ENCODE measurements at regions not wholly inside any gene's neighbourhood (a gene's known extent, or its start where the extent isn't known, plus 50 kb on each side); places are given as distances from the start of the nearest gene placed in this dataset.
"Not testable (repeated sequence)": the region's sequence is repeated elsewhere in the genome, so short reads cannot be mapped to it uniquely, and the experiment has no call there.

DNA sequence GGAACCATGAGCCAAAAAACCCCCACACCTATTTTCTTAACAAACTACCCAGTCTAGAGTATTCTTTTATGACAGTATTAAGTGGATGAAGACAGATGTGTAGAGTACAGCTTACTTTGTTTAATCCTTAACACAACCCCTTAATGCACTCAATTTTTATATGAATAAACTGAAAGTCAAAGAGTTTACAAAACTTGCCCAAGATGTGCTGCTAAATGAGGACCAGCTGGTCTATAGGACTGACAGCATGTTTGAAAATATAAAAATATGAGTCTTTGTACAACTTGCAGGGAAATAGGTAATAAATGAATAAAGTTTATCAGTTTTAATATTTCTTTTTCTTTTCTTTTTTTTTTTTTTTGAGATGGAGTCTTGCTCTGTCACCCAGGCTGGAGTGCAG lies 102.3 kb downstream of the ZFY start:
- no peak for DNase-seq (ENCODE audit: low read depth)

DNA sequence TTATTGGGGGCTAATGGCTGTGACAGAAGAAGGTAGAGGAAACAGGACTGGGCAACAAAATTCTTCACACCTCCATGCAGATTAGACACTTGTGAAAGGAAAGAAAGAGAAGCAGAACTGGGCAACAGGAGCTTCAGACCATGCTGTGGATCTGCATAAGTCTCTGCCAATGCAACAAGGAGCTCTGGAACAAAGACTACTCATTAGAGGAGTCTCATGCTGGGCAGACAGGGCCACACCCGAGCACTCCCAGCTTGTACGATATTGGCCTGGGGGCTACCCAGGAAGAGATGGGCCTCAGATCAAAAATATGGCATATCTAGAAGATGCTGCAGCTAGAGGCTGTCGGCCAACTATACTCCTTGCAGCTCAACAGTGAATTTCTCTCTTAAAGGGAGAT lies 105.2 kb downstream of the ZFY start:
- no peak for DNase-seq (ENCODE audit: low read depth)

DNA sequence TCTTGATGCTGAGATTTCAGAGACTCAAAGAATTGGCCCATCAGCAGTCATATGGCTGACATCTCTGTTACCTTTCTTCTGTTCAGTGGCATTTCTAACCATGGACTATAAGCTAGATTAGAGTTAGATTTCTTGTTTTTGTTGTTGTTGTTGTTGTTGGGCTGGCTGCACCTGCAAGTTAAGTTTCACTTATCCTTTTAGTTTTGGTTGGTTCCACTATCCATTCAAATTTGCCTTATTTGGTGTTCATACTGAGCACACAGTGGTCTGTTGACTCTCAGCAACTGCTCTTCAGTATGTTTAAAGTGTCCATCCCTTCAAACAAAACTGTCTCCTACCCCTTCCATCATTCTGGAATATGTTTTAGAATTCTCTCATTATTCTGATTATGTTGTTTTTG lies 106.8 kb downstream of the ZFY start:
- DNase-seq (ENCODE audit: low read depth), result no peak

DNA sequence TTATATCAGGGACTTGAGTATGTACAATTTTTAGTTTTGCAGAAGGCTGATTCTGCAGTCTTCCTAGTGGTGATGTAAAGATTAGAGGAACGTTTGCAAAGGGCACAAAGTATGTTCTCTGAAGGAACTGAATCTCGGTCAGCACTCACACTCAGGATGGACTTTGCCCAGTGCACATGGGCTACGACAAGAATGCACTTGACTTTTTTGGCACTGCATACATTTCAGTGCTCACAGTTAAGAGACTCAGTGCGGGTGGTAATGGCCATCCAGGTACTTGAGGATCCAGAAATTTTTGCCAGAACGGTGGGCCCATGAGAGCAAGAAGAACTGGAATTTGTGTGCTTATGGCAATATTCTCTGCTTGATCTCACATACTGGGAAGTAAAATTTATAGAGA lies 107.7 kb downstream of the ZFY start:
- no peak for DNase-seq (ENCODE audit: low read depth)

DNA sequence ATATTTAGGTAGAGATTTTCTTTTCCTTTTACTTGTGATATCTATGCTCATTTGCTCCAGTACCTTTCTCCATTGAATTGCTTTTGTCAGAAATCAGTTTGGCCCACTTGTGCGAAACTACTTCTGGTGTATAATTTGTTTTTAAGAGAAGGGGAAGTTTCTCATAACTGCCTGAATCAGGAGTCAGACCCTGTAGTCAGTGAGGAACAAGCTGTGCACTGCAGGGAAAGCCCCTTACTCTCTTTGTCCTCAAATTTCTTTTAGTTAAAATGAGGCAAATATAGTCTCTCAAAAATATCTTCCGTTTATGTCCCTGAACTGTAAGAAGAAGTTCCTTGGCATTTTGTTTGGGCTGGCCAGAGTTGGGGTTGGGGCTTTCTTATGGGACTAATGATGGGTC lies 109.9 kb downstream of the ZFY start:
- no peak for DNase-seq (ENCODE audit: low read depth)

DNA sequence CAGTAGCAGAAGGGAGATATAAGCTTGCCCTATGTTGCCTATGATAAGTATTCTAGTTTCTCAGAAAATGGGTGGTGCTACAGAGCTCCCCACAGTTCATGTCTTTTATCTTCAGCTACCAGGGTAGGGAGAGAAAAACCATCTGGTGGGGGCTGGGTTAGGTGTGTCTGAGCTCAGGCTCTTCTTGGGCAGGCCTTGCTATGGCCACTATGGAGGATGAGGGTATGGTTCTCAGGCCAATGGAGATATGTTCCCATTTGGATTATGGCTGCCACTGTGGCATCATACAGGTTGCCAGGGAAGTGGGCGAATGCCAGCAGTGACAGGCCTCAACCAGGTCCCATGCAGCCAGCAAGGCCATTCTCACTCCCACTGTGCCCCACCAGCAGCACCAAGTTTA lies 120.3 kb downstream of the ZFY start:
- not testable (repeated sequence) for DNase-seq (ENCODE audit: low read depth)

DNA sequence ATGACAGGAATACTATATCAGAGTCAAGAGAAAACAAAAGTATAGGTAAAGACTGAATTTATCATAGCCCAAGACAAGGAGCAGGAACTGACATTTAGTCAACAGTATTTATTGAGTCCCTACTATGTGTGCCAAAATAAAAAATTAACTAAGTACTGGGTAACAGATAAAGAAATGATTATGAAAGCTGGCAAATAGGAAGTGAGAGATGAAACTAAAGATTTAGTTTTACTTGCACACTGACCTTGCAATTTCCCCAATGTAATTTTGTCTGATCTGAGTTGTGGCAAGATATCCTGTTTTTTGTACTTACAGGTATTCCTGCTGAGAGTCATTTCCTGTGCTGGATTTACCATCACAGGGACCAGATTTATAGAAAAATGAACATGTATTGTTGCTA lies 123.2 kb downstream of the ZFY start:
- not testable (repeated sequence) for DNase-seq (ENCODE audit: low read depth)

DNA sequence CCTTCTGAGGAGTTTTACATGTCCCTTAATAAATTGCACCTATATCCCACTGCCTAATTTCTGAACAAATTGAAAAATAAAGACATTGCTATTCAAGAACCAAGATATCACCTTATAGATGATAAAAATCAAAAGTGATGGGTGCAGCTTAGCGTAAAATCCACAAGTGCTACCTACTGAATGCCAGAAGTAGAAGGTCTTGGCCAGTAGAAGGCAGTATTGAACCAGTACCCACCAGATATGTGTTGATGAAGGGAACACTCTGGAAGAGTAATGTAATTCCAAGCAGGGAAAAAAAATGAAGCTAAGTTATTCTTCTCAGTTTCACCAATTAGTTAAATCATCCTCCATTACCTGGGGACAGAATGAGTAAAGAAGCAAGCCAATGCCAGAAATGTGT lies 125.5 kb downstream of the ZFY start:
- DNase-seq (ENCODE audit: low read depth), result peak; percentile 0

DNA sequence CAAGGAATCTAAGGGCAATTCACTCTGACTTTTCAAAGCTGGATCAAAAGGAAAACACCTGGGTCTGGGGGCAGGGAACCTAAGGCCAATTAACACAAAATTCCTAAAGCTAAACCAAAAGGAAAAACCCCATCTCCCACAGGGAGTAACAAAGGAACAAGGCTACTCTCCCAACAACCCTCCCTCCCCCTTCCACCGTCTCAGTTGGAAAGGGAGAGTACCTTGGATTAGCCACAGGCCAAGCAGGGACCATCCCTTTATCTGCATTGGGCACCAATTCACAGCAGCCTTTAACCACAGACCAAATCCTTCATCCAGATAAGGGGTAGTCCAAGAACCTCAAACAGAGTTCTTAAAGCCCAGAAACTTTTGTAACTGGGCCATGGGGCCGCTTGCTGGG lies 153.0 kb downstream of the ZFY start:
- not testable (repeated sequence) for DNase-seq (ENCODE audit: low read depth)

DNA sequence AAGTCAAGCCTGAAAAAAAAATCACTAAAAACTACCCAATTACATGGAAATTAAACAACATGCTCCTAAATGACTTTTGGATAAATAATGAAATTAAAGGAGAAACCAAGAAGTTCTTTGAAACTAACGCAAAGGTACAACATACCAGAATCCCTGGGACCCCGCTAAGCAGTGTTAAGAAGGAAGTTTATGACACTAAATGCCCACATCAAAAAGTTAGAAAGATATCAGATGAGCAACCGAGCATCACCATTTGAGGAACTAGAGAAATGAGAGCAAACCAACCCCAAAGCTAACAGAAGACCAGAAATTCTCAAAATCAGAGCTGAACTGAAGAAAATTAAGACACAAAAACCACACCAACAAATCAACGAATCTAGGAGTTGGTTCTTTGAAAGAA lies 173.5 kb downstream of the ZFY start:
- not testable (repeated sequence) for DNase-seq (ENCODE audit: low read depth)

DNA sequence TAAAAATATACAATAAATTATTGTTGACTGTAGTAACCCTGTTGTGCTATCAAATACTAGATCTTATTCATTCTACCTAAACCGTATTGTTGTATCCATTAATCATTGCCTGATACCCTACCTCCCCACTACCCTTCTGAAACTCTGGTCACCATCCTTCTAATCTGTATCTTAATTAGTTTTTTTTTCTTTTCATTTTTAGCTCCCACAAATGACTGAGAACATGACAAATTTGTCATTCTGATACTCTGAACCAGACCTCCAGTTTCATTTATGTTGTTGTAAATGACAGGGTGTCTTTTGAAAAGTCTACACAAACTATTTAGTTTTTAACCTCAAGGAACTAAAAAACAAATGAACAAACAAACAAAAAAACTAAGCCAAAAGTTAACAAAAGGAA lies 185.1 kb downstream of the ZFY start:
- not testable (repeated sequence) for DNase-seq (ENCODE audit: low read depth)

DNA sequence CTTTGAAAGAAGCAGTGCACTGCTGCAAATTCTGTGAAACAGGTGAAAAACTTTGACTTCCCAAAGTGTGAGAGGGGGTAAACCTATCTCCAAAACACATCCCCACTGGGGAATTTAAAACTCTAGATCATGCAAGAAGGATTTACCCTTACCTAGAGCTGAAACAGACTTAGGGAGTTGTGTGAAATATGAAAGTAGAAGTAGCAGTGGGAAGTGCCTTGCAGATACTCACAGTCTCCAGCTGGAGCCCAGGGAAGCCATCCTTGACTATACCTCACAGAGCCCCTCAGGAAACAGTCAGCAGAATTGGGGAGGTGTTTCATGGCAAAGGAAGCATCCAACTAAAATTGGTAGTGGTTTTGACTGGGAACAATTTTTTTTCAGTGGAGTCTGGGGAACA lies 185.5 kb downstream of the ZFY start:
- not testable (repeated sequence) for DNase-seq (ENCODE audit: low read depth)

DNA sequence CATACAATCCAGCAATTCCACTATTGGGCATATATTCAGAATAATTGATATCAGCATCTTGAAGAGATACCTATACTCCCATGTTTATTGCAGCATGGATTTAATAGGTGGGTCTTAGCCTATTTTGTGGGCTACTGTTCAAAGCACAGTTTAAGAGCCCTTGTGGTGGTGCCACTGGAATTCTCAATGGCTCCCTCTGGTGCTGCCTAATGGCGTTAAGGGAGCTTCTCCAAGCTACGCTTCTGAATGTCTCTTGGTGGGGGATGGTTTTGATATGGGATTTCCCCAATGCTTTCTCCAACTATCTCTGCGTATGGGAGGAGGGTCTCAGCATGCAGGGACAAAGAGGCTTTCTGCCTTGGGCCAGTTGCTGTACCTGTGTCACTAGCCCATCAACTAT lies 188.3 kb downstream of the ZFY start:
- not testable (repeated sequence) for DNase-seq (ENCODE audit: low read depth)

DNA sequence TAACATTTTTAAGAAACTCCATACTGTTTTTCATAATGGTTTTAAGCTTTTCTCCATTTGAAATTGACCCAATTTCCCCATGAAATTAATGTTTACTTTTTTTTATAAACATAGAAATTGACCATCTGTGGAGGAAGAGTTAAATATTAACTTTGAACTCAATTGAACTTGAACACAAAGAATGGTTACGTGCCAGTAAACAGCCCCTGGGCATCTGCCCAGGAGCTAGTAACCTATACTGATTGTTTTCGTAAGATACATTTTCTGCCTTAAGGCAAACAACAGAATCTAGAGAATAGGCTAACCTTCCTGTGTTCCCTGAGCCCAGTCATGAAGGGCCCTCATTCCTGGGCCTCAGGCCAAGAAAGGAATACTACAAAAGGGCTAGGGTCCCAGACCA lies 235.9 kb downstream of the ZFY start:
- not testable (repeated sequence) for DNase-seq (ENCODE audit: low read depth)

DNA sequence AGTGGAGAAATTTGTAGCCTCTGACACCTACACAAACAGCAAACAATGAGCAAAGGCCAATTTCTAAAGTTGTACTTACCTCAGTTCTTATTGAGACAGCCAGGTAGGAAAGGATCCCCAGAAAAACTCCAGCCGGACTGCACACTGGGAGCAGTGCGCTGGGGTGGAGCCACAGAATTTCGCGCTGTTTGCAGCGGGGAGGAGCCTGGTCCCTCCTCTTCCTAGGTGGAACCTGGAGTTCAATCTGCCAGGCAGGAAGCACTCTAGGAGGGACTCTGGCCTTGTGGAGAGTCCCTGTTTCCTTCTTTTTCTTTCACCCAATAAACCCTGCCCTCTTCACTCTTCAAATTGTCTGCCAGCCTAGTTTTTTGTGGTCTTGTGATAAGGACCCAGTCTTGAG lies 259.9 kb downstream of the ZFY start:
- DNase-seq (ENCODE audit: low read depth), result not testable (repeated sequence)

DNA sequence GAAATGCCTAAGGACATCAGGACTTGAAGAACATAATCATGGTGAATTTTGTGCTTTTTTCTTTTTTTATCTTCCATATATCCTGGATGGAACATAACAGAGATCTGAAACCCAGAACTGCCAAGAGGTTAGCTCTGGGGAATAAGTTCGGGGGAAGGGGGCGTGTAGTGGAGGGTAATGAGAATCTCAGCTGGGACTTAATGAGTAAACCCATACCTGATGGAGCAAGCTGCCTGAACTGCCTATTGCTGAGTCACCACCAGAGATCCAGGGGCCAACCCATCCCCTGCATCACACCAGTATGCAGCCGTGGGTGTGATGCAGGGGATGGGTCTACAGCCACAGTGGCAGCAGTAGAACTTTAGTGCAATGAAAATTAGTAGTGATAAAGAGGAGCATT lies 267.1 kb downstream of the ZFY start:
- DNase-seq (ENCODE audit: low read depth), result not testable (repeated sequence)

DNA sequence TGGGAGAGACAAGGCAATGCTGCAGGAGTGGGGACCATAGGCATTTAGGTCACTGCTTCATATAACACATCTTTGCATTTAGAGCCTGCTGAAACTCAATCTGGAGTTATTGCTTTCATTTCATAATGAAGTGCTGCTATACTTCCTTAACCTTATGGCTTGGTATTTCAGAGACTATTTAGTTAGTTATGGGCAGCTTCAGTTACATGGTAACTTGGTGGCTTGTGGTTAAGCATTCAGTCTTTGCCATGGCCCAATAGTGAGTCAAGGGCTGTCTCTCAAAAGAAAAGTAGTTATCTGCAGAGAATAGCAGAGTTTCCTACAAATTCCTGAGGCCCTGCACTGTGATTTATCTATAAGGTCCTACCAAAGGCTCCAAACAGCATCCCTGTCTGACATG lies 271.6 kb downstream of the ZFY start:
- not testable (repeated sequence) for DNase-seq (ENCODE audit: low read depth)

DNA sequence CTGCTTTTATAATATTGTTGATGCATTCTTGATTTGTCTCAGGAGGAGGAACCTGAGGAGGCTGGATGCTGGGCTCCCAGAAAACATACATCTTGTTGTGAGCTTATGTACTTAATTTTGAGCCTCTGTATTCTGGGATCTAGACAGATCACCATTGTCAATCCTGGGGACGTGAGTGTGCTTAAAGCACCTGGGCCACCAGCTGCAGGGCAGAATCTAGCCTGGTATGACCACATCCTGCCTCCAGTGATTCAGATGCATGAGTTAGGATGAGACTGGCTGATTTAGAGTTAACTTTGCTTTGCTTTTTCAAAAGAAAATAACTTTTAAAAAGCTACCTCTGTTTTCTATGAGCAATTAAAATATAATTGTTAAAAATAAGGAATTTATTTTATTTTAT lies 278.0 kb downstream of the ZFY start:
- DNase-seq (ENCODE audit: low read depth), result not testable (repeated sequence)

DNA sequence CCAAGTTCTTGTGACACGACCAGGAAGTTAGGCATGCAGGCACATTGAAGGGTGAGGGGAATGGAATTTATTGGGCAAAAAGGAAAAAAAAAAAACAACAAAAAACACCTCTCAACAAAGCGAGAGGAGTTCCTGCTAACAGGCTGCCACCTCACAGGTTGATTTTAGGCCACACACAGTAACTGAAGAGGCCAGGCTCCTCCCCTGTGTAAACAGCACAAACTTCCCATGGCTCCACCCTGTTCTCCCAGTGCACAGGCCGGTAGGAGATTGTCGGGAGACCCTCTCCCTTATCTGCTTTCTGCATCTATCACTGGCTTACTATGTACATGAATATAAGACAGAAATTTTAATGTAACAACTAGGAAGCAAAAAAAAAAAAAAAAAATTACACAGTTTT lies 283.0 kb downstream of the ZFY start:
- DNase-seq (ENCODE audit: low read depth), result not testable (repeated sequence)

DNA sequence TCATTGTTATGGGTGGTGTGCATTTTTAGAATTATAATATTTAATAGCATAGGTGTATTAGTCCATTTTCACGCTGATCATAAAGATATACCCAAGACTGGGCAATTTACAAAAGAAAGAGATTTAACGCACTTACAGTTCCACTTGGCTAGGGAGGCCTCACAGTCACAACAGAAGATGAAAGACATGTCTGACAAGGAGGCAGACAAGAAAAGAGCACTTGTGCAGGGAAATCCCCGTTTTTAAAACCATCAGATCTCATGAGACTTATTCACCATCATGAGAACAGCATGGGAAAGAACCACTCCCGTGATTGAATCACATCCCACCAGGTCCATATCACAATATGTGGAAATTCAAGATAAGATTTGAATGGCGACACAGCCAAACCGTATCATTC lies 283.4 kb downstream of the ZFY start:
- not testable (repeated sequence) for DNase-seq (ENCODE audit: low read depth)

DNA sequence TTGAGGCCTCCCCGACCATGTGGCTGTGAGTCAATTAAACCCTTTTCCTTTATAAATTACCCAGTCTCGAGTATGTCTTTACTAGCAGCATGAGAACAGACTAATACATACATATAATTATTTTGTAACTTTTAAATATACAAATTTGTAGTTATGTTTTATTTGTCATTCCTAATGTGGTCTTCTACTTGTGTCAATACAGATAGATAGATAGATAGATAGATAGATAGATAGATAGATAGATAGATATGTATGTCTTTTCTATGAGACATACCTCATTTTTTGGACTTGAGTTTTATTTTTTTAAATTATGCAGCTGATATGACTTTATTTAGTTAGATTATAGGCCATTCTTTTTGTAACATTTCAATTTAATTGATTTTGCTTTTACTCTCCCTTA lies 316.0 kb upstream of the TGIF2LY start:
- DNase-seq (ENCODE audit: low read depth), result not testable (repeated sequence)

DNA sequence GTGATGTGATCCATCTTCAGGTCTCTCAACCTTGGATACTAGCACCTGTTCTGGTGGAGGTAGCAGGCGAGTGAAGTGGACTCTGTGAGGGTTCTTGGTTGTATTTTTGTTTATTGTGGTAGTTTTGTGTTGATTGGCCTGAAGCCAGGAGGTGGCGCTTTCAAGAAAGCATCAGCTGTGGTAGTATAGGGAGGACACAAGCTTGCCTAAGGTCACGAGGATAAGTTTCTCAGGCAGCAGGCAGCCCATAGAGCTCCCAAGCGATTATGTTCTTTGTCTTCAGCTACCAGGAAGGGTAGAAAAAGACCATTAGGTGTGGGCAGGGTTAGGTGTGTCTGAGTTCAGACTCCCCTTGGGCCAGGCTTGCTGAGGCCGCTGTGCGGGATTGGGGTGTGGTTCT lies 290.8 kb upstream of the TGIF2LY start:
- not testable (repeated sequence) for DNase-seq (ENCODE audit: low read depth)

DNA sequence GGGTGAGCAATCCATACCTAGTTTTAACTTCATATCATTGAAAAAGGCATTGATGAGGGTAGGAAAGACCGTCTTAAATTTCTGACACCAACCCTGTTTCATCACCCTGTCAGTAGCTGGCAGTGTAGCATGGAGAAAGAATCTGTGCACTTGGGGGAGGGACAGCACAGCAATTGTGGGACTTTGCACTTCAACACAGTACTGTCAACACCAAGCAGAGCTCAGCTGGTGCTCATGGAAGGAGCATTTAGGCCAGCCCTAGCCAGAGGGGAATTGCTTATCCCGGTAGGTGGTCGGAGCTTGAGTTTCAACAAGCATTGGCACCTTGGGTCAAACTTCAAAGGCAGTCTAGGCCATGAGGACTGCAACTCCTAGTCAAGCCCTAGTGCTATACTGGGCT lies 281.6 kb upstream of the TGIF2LY start:
- DNase-seq (ENCODE audit: low read depth), result not testable (repeated sequence)

DNA sequence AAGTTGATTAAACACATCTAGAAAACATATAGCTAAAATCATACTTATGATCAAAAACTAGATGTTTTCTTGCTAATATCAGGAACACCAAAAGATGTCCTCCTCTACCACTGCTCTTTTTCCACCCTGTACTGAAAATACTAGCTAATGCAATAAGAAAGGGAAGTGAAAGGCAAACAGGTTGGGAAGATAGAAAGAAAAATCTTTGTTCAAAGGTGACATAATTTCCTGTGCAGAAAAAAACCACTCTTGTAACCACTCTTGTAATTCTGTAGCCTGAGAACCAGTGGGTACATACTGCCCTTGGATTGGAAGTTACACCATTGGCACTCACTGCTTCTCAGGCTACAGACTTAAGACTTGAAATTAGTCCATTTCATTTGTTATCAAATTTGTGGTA lies 258.9 kb upstream of the TGIF2LY start:
- not testable (repeated sequence) for DNase-seq (ENCODE audit: low read depth)

DNA sequence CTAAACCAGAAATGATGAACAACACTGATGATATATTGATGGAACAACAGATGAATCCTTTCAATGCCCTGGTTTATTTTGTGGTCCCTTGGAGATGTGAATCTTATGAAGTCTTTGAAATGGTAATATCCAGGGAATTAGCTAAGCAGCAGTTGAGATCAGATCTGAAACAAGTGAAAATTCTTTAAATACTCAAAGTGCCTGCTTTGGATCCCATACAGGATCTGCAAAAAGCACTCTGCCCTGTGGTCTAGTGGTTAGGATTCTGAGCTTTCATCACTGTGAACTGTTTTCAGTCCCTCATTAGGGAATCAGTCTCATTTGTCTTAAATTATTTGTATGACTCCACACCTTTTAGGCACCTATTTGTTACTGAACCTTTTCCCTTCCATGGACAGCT lies 211.3 kb upstream of the TGIF2LY start:
- DNase-seq (ENCODE audit: low read depth), result not testable (repeated sequence)
